ENCODE measurements at regions not wholly inside any gene's neighbourhood (a gene's known extent, or its start where the extent isn't known, plus 50 kb on each side); places are given as distances from the start of the nearest gene placed in this dataset.

DNA sequence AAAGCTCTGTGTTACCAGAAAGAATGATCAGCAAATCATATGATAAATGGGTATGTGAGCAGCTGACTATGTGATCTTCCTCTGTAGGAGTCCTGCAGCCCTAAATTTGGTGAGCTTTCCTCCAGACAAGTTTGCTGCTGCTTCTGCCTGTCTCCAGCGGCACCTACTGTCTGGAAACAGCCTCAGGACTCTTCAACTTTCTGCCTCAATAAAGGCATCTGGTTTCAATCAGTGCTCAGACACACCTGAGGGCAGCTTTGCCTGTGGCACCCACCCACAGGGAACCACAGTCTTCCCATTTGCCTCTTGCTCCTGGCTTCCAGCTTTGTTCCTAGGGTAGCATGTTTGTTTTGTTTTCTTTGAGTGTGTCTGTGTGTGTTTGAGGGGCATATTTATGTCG is 727.9 kb upstream of the MAN1A1 start (continued):
- TF ChIP-seq, protein P1, sequence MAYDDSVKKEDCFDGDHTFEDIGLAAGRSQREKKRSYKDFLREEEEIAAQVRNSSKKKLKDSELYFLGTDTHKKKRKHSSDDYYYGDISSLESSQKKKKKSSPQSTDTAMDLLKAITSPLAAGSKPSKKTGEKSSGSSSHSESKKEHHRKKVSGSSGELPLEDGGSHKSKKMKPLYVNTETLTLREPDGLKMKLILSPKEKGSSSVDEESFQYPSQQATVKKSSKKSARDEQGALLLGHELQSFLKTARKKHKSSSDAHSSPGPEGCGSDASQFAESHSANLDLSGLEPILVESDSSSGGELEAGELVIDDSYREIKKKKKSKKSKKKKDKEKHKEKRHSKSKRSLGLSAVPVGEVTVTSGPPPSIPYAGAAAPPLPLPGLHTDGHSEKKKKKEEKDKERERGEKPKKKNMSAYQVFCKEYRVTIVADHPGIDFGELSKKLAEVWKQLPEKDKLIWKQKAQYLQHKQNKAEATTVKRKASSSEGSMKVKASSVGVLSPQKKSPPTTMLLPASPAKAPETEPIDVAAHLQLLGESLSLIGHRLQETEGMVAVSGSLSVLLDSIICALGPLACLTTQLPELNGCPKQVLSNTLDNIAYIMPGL (CRISPR knock-in tag; IDR thresholded peaks at IDR 0.05): no peak
- TF ChIP-seq, protein P2, sequence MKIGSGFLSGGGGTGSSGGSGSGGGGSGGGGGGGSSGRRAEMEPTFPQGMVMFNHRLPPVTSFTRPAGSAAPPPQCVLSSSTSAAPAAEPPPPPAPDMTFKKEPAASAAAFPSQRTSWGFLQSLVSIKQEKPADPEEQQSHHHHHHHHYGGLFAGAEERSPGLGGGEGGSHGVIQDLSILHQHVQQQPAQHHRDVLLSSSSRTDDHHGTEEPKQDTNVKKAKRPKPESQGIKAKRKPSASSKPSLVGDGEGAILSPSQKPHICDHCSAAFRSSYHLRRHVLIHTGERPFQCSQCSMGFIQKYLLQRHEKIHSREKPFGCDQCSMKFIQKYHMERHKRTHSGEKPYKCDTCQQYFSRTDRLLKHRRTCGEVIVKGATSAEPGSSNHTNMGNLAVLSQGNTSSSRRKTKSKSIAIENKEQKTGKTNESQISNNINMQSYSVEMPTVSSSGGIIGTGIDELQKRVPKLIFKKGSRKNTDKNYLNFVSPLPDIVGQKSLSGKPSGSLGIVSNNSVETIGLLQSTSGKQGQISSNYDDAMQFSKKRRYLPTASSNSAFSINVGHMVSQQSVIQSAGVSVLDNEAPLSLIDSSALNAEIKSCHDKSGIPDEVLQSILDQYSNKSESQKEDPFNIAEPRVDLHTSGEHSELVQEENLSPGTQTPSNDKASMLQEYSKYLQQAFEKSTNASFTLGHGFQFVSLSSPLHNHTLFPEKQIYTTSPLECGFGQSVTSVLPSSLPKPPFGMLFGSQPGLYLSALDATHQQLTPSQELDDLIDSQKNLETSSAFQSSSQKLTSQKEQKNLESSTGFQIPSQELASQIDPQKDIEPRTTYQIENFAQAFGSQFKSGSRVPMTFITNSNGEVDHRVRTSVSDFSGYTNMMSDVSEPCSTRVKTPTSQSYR (CRISPR knock-in tag; IDR thresholded peaks at IDR 0.05): no peak
- TF ChIP-seq NR2C2 (CRISPR knock-in tag; IDR thresholded peaks at IDR 0.05) (no peak), ZNF317 (CRISPR knock-in tag; IDR thresholded peaks at IDR 0.05; ENCODE audit: borderline replicate concordance, low read depth) (no peak)

DNA sequence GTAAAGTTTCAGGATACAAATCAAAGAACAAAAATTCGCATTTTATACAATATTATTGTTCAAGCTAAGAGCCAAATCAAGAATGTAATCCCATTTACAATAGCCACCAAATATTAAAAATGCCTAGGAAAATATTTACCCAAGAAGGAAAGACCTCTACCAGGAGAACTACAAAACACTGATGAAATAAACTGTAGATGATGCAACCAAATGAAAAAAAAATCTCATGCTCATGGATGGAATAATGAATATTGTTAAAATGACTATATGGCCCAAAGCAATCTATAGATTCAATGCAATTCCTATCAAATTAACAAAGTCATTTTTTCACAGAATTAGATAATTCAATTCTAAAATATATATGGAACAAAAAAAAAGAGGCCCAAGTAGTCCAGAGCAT is 708.8 kb upstream of the MAN1A1 start:
- TF ChIP-seq SMAD3 (CRISPR knock-in tag; IDR thresholded peaks at IDR 0.05; ENCODE audit: borderline replicate concordance) (no peak), ESRRA (CRISPR knock-in tag; IDR thresholded peaks at IDR 0.05; ENCODE audit: borderline replicate concordance) (no peak), NFYB (CRISPR knock-in tag; conservative IDR thresholded peaks at IDR 0.05; ENCODE audit: low read depth) (no peak), TEAD1 (CRISPR knock-in tag; IDR thresholded peaks at IDR 0.05) (no peak), ZNF138 (CRISPR knock-in tag; conservative IDR thresholded peaks at IDR 0.05) (no peak), PRRX2 (CRISPR knock-in tag; IDR thresholded peaks at IDR 0.05) (no peak), JAZF1 (CRISPR knock-in tag; IDR thresholded peaks at IDR 0.05) (no peak), ZNF671 (CRISPR knock-in tag; IDR thresholded peaks at IDR 0.05) (no peak), NR1H2 (CRISPR knock-in tag; IDR thresholded peaks at IDR 0.05) (no peak), SP1 (CRISPR knock-in tag; conservative IDR thresholded peaks at IDR 0.05) (no peak), ZBTB21 (CRISPR knock-in tag; IDR thresholded peaks at IDR 0.05; ENCODE audit: borderline replicate concordance) (no peak), MYBL2 (CRISPR knock-in tag; IDR thresholded peaks at IDR 0.05) (no peak), ELF4 (CRISPR knock-in tag; IDR thresholded peaks at IDR 0.05; ENCODE audit: low read depth) (no peak)
- TF ChIP-seq, protein P3, sequence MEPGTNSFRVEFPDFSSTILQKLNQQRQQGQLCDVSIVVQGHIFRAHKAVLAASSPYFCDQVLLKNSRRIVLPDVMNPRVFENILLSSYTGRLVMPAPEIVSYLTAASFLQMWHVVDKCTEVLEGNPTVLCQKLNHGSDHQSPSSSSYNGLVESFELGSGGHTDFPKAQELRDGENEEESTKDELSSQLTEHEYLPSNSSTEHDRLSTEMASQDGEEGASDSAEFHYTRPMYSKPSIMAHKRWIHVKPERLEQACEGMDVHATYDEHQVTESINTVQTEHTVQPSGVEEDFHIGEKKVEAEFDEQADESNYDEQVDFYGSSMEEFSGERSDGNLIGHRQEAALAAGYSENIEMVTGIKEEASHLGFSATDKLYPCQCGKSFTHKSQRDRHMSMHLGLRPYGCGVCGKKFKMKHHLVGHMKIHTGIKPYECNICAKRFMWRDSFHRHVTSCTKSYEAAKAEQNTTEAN (CRISPR knock-in tag; IDR thresholded peaks at IDR 0.05): no peak
- TF ChIP-seq, protein P4, sequence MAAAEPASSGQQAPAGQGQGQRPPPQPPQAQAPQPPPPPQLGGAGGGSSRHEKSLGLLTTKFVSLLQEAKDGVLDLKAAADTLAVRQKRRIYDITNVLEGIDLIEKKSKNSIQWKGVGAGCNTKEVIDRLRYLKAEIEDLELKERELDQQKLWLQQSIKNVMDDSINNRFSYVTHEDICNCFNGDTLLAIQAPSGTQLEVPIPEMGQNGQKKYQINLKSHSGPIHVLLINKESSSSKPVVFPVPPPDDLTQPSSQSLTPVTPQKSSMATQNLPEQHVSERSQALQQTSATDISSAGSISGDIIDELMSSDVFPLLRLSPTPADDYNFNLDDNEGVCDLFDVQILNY (CRISPR knock-in tag; IDR thresholded peaks at IDR 0.05): no peak
- TF ChIP-seq, protein P5, sequence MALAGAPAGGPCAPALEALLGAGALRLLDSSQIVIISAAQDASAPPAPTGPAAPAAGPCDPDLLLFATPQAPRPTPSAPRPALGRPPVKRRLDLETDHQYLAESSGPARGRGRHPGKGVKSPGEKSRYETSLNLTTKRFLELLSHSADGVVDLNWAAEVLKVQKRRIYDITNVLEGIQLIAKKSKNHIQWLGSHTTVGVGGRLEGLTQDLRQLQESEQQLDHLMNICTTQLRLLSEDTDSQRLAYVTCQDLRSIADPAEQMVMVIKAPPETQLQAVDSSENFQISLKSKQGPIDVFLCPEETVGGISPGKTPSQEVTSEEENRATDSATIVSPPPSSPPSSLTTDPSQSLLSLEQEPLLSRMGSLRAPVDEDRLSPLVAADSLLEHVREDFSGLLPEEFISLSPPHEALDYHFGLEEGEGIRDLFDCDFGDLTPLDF (CRISPR knock-in tag; IDR thresholded peaks at IDR 0.05): no peak
- TF ChIP-seq, protein P6, sequence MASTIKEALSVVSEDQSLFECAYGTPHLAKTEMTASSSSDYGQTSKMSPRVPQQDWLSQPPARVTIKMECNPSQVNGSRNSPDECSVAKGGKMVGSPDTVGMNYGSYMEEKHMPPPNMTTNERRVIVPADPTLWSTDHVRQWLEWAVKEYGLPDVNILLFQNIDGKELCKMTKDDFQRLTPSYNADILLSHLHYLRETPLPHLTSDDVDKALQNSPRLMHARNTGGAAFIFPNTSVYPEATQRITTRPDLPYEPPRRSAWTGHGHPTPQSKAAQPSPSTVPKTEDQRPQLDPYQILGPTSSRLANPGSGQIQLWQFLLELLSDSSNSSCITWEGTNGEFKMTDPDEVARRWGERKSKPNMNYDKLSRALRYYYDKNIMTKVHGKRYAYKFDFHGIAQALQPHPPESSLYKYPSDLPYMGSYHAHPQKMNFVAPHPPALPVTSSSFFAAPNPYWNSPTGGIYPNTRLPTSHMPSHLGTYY (CRISPR knock-in tag; IDR thresholded peaks at IDR 0.05): no peak
- CTCF ChIA-PET: no interaction called here
- ATAC-seq (no peak), DNase-seq (ENCODE audit: low spot score) (no peak)
- H3K9me3 Mint-ChIP-seq: peaks cover 22% of the 10 kb centered on the region
- H3K27me3 Mint-ChIP-seq (ENCODE audit: low read depth): no peaks in the 10 kb centered on the region
- no peaks in the 10 kb centered on the region for H3K4me1 Mint-ChIP-seq
- POLR2A ChIA-PET: no interaction called here
- H3K4me3 Mint-ChIP-seq: no peak overlapping the region
- no peak overlapping the region for H3K27ac Mint-ChIP-seq
- peaks cover 3% of the 10 kb centered on the region; the same call in 1 of the 2 replicates for H3K36me3 Mint-ChIP-seq
